ENCODE measurements at regions not wholly inside any gene's neighbourhood (a gene's known extent, or its start where the extent isn't known, plus 50 kb on each side); places are given as distances from the start of the nearest gene placed in this dataset.
"Not testable (repeated sequence)": the region's sequence is repeated elsewhere in the genome, so short reads cannot be mapped to it uniquely, and the experiment has no call there.

- no peak overlapping the region for H3K27ac Mint-ChIP-seq
- Histone ChIP-seq H3K4me1 (ENCODE audit: insufficient read depth, low read length) (no peaks in the 10 kb centered on the region), H3K27ac (ENCODE audit: low read depth, low read length) (no peak overlapping the region), H3K27me3 (ENCODE audit: insufficient read depth, low read length) (no peaks in the 10 kb centered on the region), H3K36me3 (ENCODE audit: insufficient read depth, low read length) (no peaks in the 10 kb centered on the region), H3K4me3 (ENCODE audit: low read length in 2 of 2) (no peak overlapping the region), H3K9me3 (ENCODE audit: control insufficient read depth in 1 of 2, low read length in 2 of 2) (no peaks in the 10 kb centered on the region)
- CTCF ChIA-PET (ENCODE audit: partially characterized antibody) = no interaction called here
- POLR2A ChIA-PET (ENCODE audit: partially characterized antibody) = no interaction called here
- intact Hi-C loops (cut with micrococcal nuclease) = no loop called here
- H3K4me3 Mint-ChIP-seq = no peak overlapping the region
- no peaks in the 10 kb centered on the region for H3K36me3 Mint-ChIP-seq
- H3K4me1 Mint-ChIP-seq = no peaks in the 10 kb centered on the region
- peaks cover 0 to 3% (median 0%) of the 10 kb centered on the region in 8 donors for H3K9me3 Mint-ChIP-seq
- no peaks in the 10 kb centered on the region for H3K27me3 Mint-ChIP-seq
- no peak for DNase-seq
Measured at GRCh38 chr22:34620161-34620560, 445.8 kb upstream of the ISX start.

GRCh38 chr22:34620832-34621231, 445.1 kb upstream of the ISX start:
- H3K27me3 ChIP-seq (ENCODE audit: insufficient read depth, low read length) = no peaks in the 10 kb centered on the region
- H3K9me3 Mint-ChIP-seq = peaks cover 0 to 3% (median 0%) of the 10 kb centered on the region in 8 donors
- H3K9me3 ChIP-seq (ENCODE audit: control insufficient read depth in 1 of 2, low read length in 2 of 2) = no peaks in the 10 kb centered on the region
- H3K27ac ChIP-seq (ENCODE audit: low read depth, low read length) = no peak overlapping the region
- intact Hi-C loops (cut with micrococcal nuclease) = no loop called here
- no peak overlapping the region for H3K4me3 Mint-ChIP-seq
- ChIA-PET CTCF (ENCODE audit: partially characterized antibody) (no interaction called here), POLR2A (ENCODE audit: partially characterized antibody) (no interaction called here)
- H3K36me3 ChIP-seq (ENCODE audit: insufficient read depth, low read length) = no peaks in the 10 kb centered on the region
- no peak for DNase-seq
- no peaks in the 10 kb centered on the region for H3K36me3 Mint-ChIP-seq
- H3K4me1 ChIP-seq (ENCODE audit: insufficient read depth, low read length) = no peaks in the 10 kb centered on the region
- no peak overlapping the region for H3K27ac Mint-ChIP-seq
- no peaks in the 10 kb centered on the region for H3K4me1 Mint-ChIP-seq
- H3K27me3 Mint-ChIP-seq = no peaks in the 10 kb centered on the region
- no peak overlapping the region for H3K4me3 ChIP-seq (ENCODE audit: low read length in 2 of 2)

- POLR2A ChIA-PET (ENCODE audit: partially characterized antibody) = no interaction called here
Measured at GRCh38 chr22:34622602-34623001, 443.4 kb upstream of the ISX start.

GRCh38 chr22:34623580-34623979, 442.4 kb upstream of the ISX start:
- intact Hi-C loops (cut with micrococcal nuclease) = no loop called here
- no peaks in the 10 kb centered on the region for H3K4me1 ChIP-seq (ENCODE audit: insufficient read depth, low read length)
- ChIA-PET CTCF (ENCODE audit: partially characterized antibody) (no interaction called here), POLR2A (ENCODE audit: partially characterized antibody) (no interaction called here)
- H3K4me3 Mint-ChIP-seq = no peak overlapping the region
- H3K27me3 ChIP-seq (ENCODE audit: insufficient read depth, low read length) = no peaks in the 10 kb centered on the region
- no peaks in the 10 kb centered on the region for H3K9me3 ChIP-seq (ENCODE audit: control insufficient read depth in 1 of 2, low read length in 2 of 2)
- peaks cover 0 to 8% (median 2%) of the 10 kb centered on the region in 8 donors for H3K9me3 Mint-ChIP-seq
- no peaks in the 10 kb centered on the region for H3K27me3 Mint-ChIP-seq
- H3K36me3 Mint-ChIP-seq = no peaks in the 10 kb centered on the region
- no peaks in the 10 kb centered on the region for H3K36me3 ChIP-seq (ENCODE audit: insufficient read depth, low read length)
- H3K4me3 ChIP-seq (ENCODE audit: low read length in 2 of 2) = no peak overlapping the region
- H3K27ac Mint-ChIP-seq = no peak overlapping the region
- no peaks in the 10 kb centered on the region for H3K4me1 Mint-ChIP-seq
- H3K27ac ChIP-seq (ENCODE audit: low read depth, low read length) = no peak overlapping the region
- no peak for DNase-seq

More at GRCh38 chr22:34622602-34623001, 443.4 kb upstream of the ISX start:
- H3K4me1 ChIP-seq (ENCODE audit: insufficient read depth, low read length) = no peaks in the 10 kb centered on the region
- H3K4me3 ChIP-seq (ENCODE audit: low read length in 2 of 2) = no peak overlapping the region
- Mint-ChIP-seq H3K9me3 (peaks cover 0 to 4% (median 2%) of the 10 kb centered on the region in 8 donors), H3K4me1 (no peaks in the 10 kb centered on the region), H3K27ac (no peak overlapping the region), H3K27me3 (no peaks in the 10 kb centered on the region), H3K36me3 (no peaks in the 10 kb centered on the region), H3K4me3 (no peak overlapping the region)
- intact Hi-C loops (cut with micrococcal nuclease) = no loop called here
- H3K9me3 ChIP-seq (ENCODE audit: control insufficient read depth in 1 of 2, low read length in 2 of 2) = no peaks in the 10 kb centered on the region
- no peaks in the 10 kb centered on the region for H3K36me3 ChIP-seq (ENCODE audit: insufficient read depth, low read length)
- no peaks in the 10 kb centered on the region for H3K27me3 ChIP-seq (ENCODE audit: insufficient read depth, low read length)
- CTCF ChIA-PET (ENCODE audit: partially characterized antibody) = no interaction called here
- no peak for DNase-seq
- no peak overlapping the region for H3K27ac ChIP-seq (ENCODE audit: low read depth, low read length)

- POLR2A ChIA-PET (ENCODE audit: partially characterized antibody); H3K27ac Mint-ChIP-seq; H3K27me3 ChIP-seq (ENCODE audit: insufficient read depth, low read length); intact Hi-C loops (cut with micrococcal nuclease); CTCF ChIA-PET (ENCODE audit: partially characterized antibody); H3K36me3 ChIP-seq (ENCODE audit: insufficient read depth, low read length); H3K27ac ChIP-seq (ENCODE audit: low read depth, low read length); H3K27me3 Mint-ChIP-seq; H3K4me1 ChIP-seq (ENCODE audit: insufficient read depth, low read length); H3K9me3 ChIP-seq (ENCODE audit: control insufficient read depth in 1 of 2, low read length in 2 of 2); DNase-seq; H3K4me3 Mint-ChIP-seq; H3K4me3 ChIP-seq (ENCODE audit: low read length in 2 of 2); H3K4me1 Mint-ChIP-seq; H3K36me3 Mint-ChIP-seq: not testable (repeated sequence)
- peaks cover 0 to 14% (median 7%) of the 10 kb centered on the region in 8 donors for H3K9me3 Mint-ChIP-seq
Measured at GRCh38 chr22:34625892-34626291, 440.1 kb upstream of the ISX start.

GRCh38 chr22:34638128-34638527, 427.8 kb upstream of the ISX start:
- Histone ChIP-seq H3K4me3 (ENCODE audit: low read length in 2 of 2) (no peak overlapping the region), H3K36me3 (ENCODE audit: insufficient read depth, low read length) (no peaks in the 10 kb centered on the region), H3K27me3 (ENCODE audit: insufficient read depth, low read length) (no peaks in the 10 kb centered on the region), H3K4me1 (ENCODE audit: insufficient read depth, low read length) (no peaks in the 10 kb centered on the region), H3K27ac (ENCODE audit: low read depth, low read length) (no peak overlapping the region), H3K9me3 (ENCODE audit: control insufficient read depth in 1 of 2, low read length in 2 of 2) (no peaks in the 10 kb centered on the region)
- peaks cover 0 to 4% (median 0%) of the 10 kb centered on the region in 8 donors for H3K9me3 Mint-ChIP-seq
- POLR2A ChIA-PET (ENCODE audit: partially characterized antibody) = no interaction called here
- peaks cover 0 to 1% of the 10 kb centered on the region in 2 donors for H3K27me3 Mint-ChIP-seq
- CTCF ChIA-PET (ENCODE audit: partially characterized antibody) = no interaction called here
- no peaks in the 10 kb centered on the region for H3K4me1 Mint-ChIP-seq
- DNase-seq = no peak
- intact Hi-C loops (cut with micrococcal nuclease) = no loop called here
- no peak overlapping the region for H3K27ac Mint-ChIP-seq
- no peak overlapping the region for H3K4me3 Mint-ChIP-seq
- H3K36me3 Mint-ChIP-seq = no peaks in the 10 kb centered on the region

- ChIA-PET POLR2A (ENCODE audit: partially characterized antibody) (no interaction called here), CTCF (ENCODE audit: partially characterized antibody) (no interaction called here)
- no peak for DNase-seq
- H3K9me3 ChIP-seq (ENCODE audit: control insufficient read depth in 1 of 2, low read length in 2 of 2) = no peaks in the 10 kb centered on the region
- no peaks in the 10 kb centered on the region for H3K36me3 ChIP-seq (ENCODE audit: insufficient read depth, low read length)
- no peaks in the 10 kb centered on the region for H3K27me3 ChIP-seq (ENCODE audit: insufficient read depth, low read length)
- no peak overlapping the region for H3K4me3 Mint-ChIP-seq
- H3K27ac Mint-ChIP-seq = no peak overlapping the region
- H3K4me3 ChIP-seq (ENCODE audit: low read length in 2 of 2) = no peak overlapping the region
- no peaks in the 10 kb centered on the region for H3K36me3 Mint-ChIP-seq
- peaks cover 0 to 2% (median 0%) of the 10 kb centered on the region in 8 donors for H3K9me3 Mint-ChIP-seq
- intact Hi-C loops (cut with micrococcal nuclease) = no loop called here
- H3K27me3 Mint-ChIP-seq = peaks cover 0 to 1% of the 10 kb centered on the region in 2 donors
- H3K4me1 Mint-ChIP-seq = no peaks in the 10 kb centered on the region
- H3K4me1 ChIP-seq (ENCODE audit: insufficient read depth, low read length) = no peaks in the 10 kb centered on the region
- H3K27ac ChIP-seq (ENCODE audit: low read depth, low read length) = no peak overlapping the region
Measured at GRCh38 chr22:34639911-34640310, 426.0 kb upstream of the ISX start.

GRCh38 chr22:34645375-34645774, 420.6 kb upstream of the ISX start:
- Mint-ChIP-seq H3K27ac (no peak overlapping the region), H3K4me1 (no peaks in the 10 kb centered on the region), H3K27me3 (no peaks in the 10 kb centered on the region), H3K9me3 (peaks cover 0 to 3% (median 0%) of the 10 kb centered on the region in 8 donors), H3K36me3 (no peaks in the 10 kb centered on the region), H3K4me3 (no peak overlapping the region)
- POLR2A ChIA-PET (ENCODE audit: partially characterized antibody) = no interaction called here
- intact Hi-C loops (cut with micrococcal nuclease) = no loop called here
- Histone ChIP-seq H3K9me3 (ENCODE audit: control insufficient read depth in 1 of 2, low read length in 2 of 2) (no peaks in the 10 kb centered on the region), H3K27ac (ENCODE audit: low read depth, low read length) (no peak overlapping the region), H3K27me3 (ENCODE audit: insufficient read depth, low read length) (no peaks in the 10 kb centered on the region), H3K4me1 (ENCODE audit: insufficient read depth, low read length) (no peaks in the 10 kb centered on the region), H3K36me3 (ENCODE audit: insufficient read depth, low read length) (no peaks in the 10 kb centered on the region), H3K4me3 (ENCODE audit: low read length in 2 of 2) (no peak overlapping the region)
- CTCF ChIA-PET (ENCODE audit: partially characterized antibody) = no interaction called here
- DNase-seq = no peak

Measured in CD4-positive, alpha-beta memory T cell (primary cell).